OCI-LY3 (cell line): ENCODE measurements at regions not wholly inside any gene's neighbourhood (a gene's known extent, or its start where the extent isn't known, plus 50 kb on each side); places are given as distances from the start of the nearest gene placed in this dataset.

ENCODE experiments used
- CTCF ChIP-seq: fragments of 200-600, 300-600 bp; sonication (generic); IDR thresholded peaks from 2 replicates; pipeline ENCODE4 v1.5.1; 2014; ENCODE audit warnings: antibody characterized with exemption, low read length, low read depth
- EZH2phosphoT487 ChIP-seq: fragments of 200-600 bp; shearing (Covaris generic); IDR thresholded peaks from 2 replicates; pipeline ENCODE4 v1.6.1; 2018; ENCODE audit warnings: antibody characterized with exemption, mixed run types, low read depth

DNA sequence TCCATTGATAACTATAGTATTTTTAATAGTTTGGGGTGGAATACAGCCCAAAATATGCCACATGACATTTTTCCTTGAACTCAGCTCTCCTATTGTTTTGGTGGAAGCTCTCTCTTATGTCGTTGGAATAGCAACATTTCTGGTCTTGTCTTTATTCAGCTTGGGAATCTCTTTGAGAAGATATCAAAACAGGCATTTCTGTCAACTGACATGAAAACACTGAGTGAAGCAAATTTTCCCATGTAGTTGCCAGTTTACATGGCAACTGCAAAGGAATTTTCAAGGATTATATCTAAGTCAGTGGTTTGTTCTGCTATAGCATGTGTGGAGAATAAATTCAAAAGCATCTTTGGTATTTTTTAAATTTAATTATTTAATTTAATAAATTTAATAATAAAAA is 863.5 kb upstream of the CDH8 start:
- TF ChIP-seq CTCF (no peak), EZH2phosphoT487 (no peak)
